Cardiac muscle cell (in vitro differentiated cells and primary cell): ENCODE measurements at regions not wholly inside any gene's neighbourhood (a gene's known extent, or its start where the extent isn't known, plus 50 kb on each side); places are given as distances from the start of the nearest gene placed in this dataset.

Source experiments
- DNase-seq, 2 donors: peaks; one replicate each; pipeline versions ENCODE4 v3.0.0 to v3.0.0-alpha.2; 2010 to 2017; ENCODE audit warnings: low read depth in 1 of 2, low spot score in 1 of 2
- H3K27ac ChIP-seq: fragments of 200-600 bp; sonication (generic); 2 replicates; pipeline ENCODE4 v1.5.1; 2016
- H3K27me3 ChIP-seq: fragments of 200-600 bp; sonication (generic); 2 replicates; pipeline ENCODE4 v1.6.0; 2016; ENCODE audit warnings: control low read depth
- H3K36me3 ChIP-seq: fragments of 200-600 bp; sonication (generic); 2 replicates; pipeline ENCODE4 v1.5.1; 2016; ENCODE audit warnings: control low read depth
- H3K4me1 ChIP-seq: fragments of 200-600 bp; sonication (generic); 2 replicates; pipeline ENCODE4 v1.8.1; 2017; ENCODE audit warnings: low read depth, mild to moderate bottlenecking, mixed run types
- H3K4me3 ChIP-seq: fragments of 200-600 bp; sonication (generic); 2 replicates; pipeline ENCODE4 v1.5.1; 2016; ENCODE audit warnings: mild to moderate bottlenecking
- H3K9me3 ChIP-seq: fragments of 200-600 bp; sonication (generic); 2 replicates; pipeline ENCODE4 v1.5.1; 2017; ENCODE audit warnings: low read depth, mild to moderate bottlenecking, control low read depth
- CTCF ChIP-seq: IDR thresholded peaks from 2 replicates; pipeline ENCODE4 v1.5.1; 2012; ENCODE audit warnings: low read depth, mild to moderate bottlenecking, low read length

DNA sequence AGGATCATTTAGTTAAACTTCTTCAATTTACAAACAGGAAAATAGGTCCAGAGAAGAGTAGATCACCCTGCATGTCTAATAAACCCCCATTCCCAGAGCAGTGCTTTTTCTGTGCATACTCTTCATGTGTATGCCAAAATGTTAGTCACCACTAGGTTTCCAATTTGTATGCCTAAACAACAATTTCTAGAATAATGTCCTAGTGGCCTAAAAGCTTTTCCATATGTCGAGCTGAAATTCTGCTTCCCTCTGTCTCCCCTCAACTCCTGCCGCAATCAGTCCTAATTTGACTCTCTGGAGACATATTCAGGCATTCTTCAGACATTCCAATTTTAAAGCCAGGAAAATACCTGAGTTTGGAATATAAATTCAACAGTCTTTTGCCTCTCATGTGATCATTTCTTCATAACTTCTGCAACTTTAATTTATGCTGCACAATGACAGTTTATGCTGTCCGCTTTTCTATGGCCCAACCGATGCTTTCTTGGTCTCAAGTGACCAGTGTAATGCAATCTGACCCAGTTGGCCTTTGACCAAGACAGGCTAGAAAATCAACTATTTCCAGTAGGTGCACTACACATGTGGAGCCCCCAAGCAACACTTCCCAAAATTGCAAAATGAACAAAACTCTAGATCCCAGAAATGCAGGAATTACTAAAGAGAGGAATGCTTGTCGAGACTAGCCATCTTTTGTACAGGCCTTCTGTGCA lies 122.9 kb upstream of the FMR1 start:
- Histone ChIP-seq H3K9me3 (no peaks in the 10 kb centered on the region), H3K27me3 (no peaks in the 10 kb centered on the region), H3K36me3 (no peaks in the 10 kb centered on the region), H3K27ac (no peak overlapping the region), H3K4me3 (no peak overlapping the region), H3K4me1 (no peaks in the 10 kb centered on the region)
- no peak for DNase-seq
- TF ChIP-seq CTCF: no peak

GRCh38 chrX:147800663-147801062 lies 111.1 kb upstream of the FMR1 start:
- no peak for TF ChIP-seq CTCF
- H3K9me3 ChIP-seq: no peaks in the 10 kb centered on the region
- DNase-seq: no peak
- H3K27me3 ChIP-seq: no peaks in the 10 kb centered on the region
- no peaks in the 10 kb centered on the region for H3K4me1 ChIP-seq
- no peaks in the 10 kb centered on the region for H3K36me3 ChIP-seq
- H3K27ac ChIP-seq: no peak overlapping the region
- H3K4me3 ChIP-seq: no peak overlapping the region

DNA sequence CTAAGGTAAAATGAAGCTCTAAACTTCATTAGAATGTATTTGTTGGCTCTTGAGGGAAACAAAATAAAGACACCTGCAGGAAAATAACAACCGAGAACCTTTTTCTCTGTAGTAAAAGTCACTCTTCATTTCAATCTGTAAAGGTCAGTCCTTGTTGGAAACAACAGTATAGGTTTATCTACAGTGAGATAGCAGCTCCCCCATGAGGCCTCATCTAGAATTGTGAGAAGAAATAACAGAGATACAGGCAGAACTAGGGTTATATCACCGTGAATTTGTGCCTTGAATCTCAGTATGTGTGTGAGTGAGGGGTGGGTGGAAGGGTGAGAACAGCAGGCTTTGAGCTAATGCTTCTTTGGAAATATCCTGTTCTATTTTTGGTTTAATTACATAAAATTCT lies 107.8 kb upstream of the FMR1 start:
- peak in 1 of 2 donors; percentile 34 for DNase-seq
- no peak for TF ChIP-seq CTCF
- no peaks in the 10 kb centered on the region for H3K9me3 ChIP-seq
- no peaks in the 10 kb centered on the region for H3K27me3 ChIP-seq
- H3K27ac ChIP-seq: no peak overlapping the region
- no peak overlapping the region for H3K4me3 ChIP-seq
- H3K4me1 ChIP-seq: no peaks in the 10 kb centered on the region
- H3K36me3 ChIP-seq: no peaks in the 10 kb centered on the region

DNA sequence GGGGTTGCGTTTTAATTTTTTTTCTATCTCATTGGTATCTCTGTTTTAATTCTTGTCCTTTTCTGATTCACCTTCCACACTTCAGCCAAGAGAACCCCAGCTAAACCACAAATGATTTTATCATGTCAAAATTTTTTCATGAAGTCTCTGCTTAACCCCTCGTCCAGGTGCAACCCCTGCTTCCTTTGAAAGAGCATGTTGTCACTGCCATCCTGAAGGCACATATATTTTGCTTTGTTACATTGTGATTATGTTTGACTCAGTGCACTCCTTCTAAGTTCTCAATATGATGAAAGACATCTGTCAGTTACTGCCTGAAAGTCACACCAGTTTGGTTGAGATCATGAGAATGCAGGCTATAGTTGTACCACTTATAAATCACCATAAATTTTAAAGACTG lies 99.9 kb upstream of the FMR1 start:
- no peak for TF ChIP-seq CTCF
- no peak for DNase-seq
- H3K4me3 ChIP-seq: no peak overlapping the region
- no peaks in the 10 kb centered on the region for H3K4me1 ChIP-seq
- H3K27me3 ChIP-seq: no peaks in the 10 kb centered on the region
- H3K9me3 ChIP-seq: no peaks in the 10 kb centered on the region
- H3K36me3 ChIP-seq: no peaks in the 10 kb centered on the region
- no peak overlapping the region for H3K27ac ChIP-seq

GRCh38 chrX:147827070-147827469 lies 84.6 kb upstream of the FMR1 start:
- H3K4me3 ChIP-seq: no peak overlapping the region
- no peaks in the 10 kb centered on the region for H3K9me3 ChIP-seq
- no peak for TF ChIP-seq CTCF
- no peaks in the 10 kb centered on the region for H3K27me3 ChIP-seq
- DNase-seq: no peak
- H3K27ac ChIP-seq: no peak overlapping the region
- H3K36me3 ChIP-seq: no peaks in the 10 kb centered on the region
- no peaks in the 10 kb centered on the region for H3K4me1 ChIP-seq
